Activated CD8-positive, alpha-beta T cell treated with anti-CD3 and anti-CD28 coated beads for 36 hours (primary cell): ENCODE measurements at regions not wholly inside any gene's neighbourhood (a gene's known extent, or its start where the extent isn't known, plus 50 kb on each side); places are given as distances from the start of the nearest gene placed in this dataset.

Source experiments
- ATAC-seq: fragments of 200-7000 bp; cut with Tn5 transposase; one replicate; pipeline ENCODE4 v1.10.0; 2021; ENCODE audit warnings: mild to moderate bottlenecking, moderate library complexity
- CTCF ChIA-PET: fragments of 350-600 bp; sonication (Branson Sonifier 250); formaldehyde crosslinking; loops from one replicate; lab custom pipeline; 2021; ENCODE audit warnings: antibody characterized with exemption; lab: Charles Lee
- POLR2A ChIA-PET: fragments of 350-600 bp; sonication (Branson Sonifier 250); formaldehyde crosslinking; loops from one replicate; lab custom pipeline; 2021; ENCODE audit warnings: antibody characterized with exemption; lab: Charles Lee
- DNase-seq: peaks from one replicate; pipeline ENCODE4 v3.0.0-alpha.2; 2020
- H3K27ac Mint-ChIP-seq: one replicate; pipeline ENCODE4 v1.8.0; 2021; ENCODE audit warnings: mild to moderate bottlenecking, mixed read lengths
- H3K27me3 Mint-ChIP-seq: one replicate; pipeline ENCODE4 v1.8.0; 2021; ENCODE audit warnings: mixed read lengths
- H3K36me3 Mint-ChIP-seq: one replicate; pipeline ENCODE4 v1.8.0; 2021; ENCODE audit warnings: low read depth, mixed read lengths
- H3K4me1 Mint-ChIP-seq: one replicate; pipeline ENCODE4 v1.8.0; 2021; ENCODE audit warnings: low read depth, mixed read lengths
- H3K4me3 Mint-ChIP-seq: one replicate; pipeline ENCODE4 v1.8.0; 2021; ENCODE audit warnings: mild to moderate bottlenecking, moderate library complexity, mixed read lengths
- H3K9me3 Mint-ChIP-seq: one replicate; pipeline ENCODE4 v1.8.0; 2021; ENCODE audit warnings: mixed read lengths
- intact Hi-C: fragments of 100-400 bp; cut with micrococcal nuclease; formaldehyde crosslinking; loops from one replicate; pipeline ENCODE4 v1.10.0; 2022
- TF ChIP-seq, protein P1 (sequence below): fragments of 200-600 bp; IDR thresholded peaks from one replicate; pipeline ENCODE4 v1.8.0; 2022; ENCODE audit warnings: antibody characterized with exemption, mild to moderate bottlenecking

DNA sequence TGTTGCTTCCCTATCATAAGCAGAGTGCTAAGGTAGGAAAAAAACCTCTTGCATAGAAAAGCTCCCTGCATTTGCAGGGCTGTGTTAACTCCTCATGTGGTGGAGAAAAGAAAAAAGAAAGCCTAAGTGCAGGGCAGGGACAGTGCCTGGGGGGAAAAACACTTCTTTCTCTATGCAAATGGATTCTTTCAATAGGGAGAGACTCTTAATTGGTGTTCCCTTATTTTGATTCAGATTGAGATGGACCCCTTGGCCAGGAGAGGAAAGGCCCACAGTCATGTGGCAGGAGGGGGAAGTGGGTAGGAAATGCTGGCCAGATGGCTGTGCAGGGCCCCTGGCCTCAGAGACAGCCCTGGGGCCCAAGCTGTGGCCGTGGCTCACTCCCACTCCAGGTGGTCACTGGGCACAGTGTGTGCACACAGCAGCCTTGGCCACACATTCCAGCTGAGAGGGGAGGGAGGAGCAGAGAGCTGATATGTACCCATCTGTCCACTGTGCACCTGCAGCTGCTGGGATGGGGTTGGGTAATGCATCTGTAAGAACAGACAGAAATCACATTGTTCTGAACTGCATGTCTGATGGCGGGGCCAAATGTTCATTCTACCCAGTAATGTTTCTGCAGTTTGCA is 410.4 kb downstream of the DSC3 start:
- intact Hi-C loops = no loop called here
- ChIA-PET POLR2A (no interaction called here), CTCF (no interaction called here)
- no peaks in the 10 kb centered on the region for H3K36me3 Mint-ChIP-seq
- no peak overlapping the region for H3K4me3 Mint-ChIP-seq
- TF ChIP-seq, protein P1, sequence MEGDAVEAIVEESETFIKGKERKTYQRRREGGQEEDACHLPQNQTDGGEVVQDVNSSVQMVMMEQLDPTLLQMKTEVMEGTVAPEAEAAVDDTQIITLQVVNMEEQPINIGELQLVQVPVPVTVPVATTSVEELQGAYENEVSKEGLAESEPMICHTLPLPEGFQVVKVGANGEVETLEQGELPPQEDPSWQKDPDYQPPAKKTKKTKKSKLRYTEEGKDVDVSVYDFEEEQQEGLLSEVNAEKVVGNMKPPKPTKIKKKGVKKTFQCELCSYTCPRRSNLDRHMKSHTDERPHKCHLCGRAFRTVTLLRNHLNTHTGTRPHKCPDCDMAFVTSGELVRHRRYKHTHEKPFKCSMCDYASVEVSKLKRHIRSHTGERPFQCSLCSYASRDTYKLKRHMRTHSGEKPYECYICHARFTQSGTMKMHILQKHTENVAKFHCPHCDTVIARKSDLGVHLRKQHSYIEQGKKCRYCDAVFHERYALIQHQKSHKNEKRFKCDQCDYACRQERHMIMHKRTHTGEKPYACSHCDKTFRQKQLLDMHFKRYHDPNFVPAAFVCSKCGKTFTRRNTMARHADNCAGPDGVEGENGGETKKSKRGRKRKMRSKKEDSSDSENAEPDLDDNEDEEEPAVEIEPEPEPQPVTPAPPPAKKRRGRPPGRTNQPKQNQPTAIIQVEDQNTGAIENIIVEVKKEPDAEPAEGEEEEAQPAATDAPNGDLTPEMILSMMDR = no peak
- no peak for DNase-seq
- no peak for ATAC-seq
- H3K27me3 Mint-ChIP-seq = no peaks in the 10 kb centered on the region
- H3K4me1 Mint-ChIP-seq = no peaks in the 10 kb centered on the region
- H3K27ac Mint-ChIP-seq = no peak overlapping the region
- peaks cover 11% of the 10 kb centered on the region for H3K9me3 Mint-ChIP-seq

DNA sequence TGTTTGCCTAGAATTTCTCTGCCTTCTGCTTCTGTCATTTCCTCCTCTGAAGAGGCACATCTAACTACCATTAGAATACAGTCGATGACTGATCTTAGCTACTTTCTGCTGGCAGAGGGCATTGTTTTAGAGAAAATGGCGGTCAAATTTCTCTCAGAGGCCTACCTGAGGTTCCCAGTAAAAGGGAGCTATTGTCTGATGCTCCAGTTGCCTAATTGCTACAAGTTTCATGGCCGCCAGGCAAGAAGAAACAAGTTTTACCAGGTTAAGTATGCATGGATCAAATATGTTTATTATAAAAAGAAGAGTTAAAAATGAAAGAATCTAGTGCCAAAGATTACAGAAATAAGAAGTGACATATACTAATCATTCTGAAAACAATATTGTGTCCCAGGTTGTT is 416.6 kb downstream of the DSC3 start:
- Mint-ChIP-seq H3K27me3 (no peaks in the 10 kb centered on the region), H3K27ac (no peak overlapping the region), H3K9me3 (peaks cover 4% of the 10 kb centered on the region), H3K4me3 (no peak overlapping the region), H3K4me1 (no peaks in the 10 kb centered on the region), H3K36me3 (no peaks in the 10 kb centered on the region)
- POLR2A ChIA-PET = no interaction called here
- DNase-seq (no peak), ATAC-seq (no peak)
- CTCF ChIA-PET = no interaction called here
- intact Hi-C loops = no loop called here
- TF ChIP-seq, protein P1 = no peak

DNA sequence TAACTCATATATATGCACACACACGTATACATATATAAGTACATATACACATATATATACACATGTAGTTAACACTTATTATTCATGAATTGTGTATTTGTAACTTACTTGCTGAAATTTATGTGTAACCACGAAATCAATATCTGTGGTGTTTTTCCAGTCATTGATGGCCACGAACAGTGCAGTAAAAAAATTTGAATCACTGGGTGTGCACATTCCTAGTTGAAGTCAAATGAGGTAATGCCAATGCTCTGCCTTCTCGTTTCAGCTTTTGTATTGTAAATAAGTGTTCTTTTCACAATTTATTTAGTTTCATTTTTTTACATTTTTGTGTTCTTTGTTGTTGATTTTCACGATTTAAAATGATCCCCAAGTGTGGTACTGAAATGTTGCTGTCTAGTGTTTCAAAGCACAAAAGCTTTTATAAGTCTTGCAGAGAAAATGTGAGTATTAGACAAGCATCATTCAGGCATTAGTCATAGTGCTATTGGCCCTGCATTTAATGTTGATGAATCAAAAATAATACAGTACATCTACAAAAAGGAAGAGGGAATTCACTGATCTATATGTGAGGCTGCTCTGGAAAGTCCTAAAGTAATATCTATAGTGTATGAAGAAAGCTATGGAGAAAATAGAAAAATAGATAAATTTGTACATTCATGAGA is 419.0 kb downstream of the DSC3 start:
- ChIA-PET POLR2A (no interaction called here), CTCF (no interaction called here)
- no peak for ATAC-seq
- Mint-ChIP-seq H3K9me3 (no peaks in the 10 kb centered on the region), H3K27ac (no peak overlapping the region), H3K4me1 (no peaks in the 10 kb centered on the region), H3K27me3 (no peaks in the 10 kb centered on the region), H3K4me3 (no peak overlapping the region), H3K36me3 (no peaks in the 10 kb centered on the region)
- TF ChIP-seq, protein P1 = no peak
- intact Hi-C loops = no loop called here
- DNase-seq = no peak

DNA sequence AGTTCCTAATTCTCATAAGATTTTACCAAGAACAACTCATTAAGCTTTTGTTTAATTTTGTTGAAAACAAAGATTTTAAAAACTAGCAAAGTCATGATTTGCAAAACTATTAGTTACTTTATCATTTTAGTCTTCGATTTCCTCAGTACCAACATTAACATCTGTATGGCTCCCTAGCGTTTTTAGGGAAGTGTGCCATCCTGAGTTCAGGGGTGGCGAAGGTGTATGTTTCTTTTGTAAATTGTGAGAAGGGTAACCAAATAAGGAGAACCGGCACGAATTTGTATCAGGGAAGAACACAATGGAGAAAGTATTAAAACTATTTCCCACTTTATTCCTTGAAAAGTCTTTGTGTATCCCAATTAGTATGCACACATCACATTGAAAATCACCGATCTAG is 419.9 kb downstream of the DSC3 start:
- DNase-seq = no peak
- ChIA-PET POLR2A (no interaction called here), CTCF (no interaction called here)
- ATAC-seq = no peak
- no peaks in the 10 kb centered on the region for H3K27me3 Mint-ChIP-seq
- no peaks in the 10 kb centered on the region for H3K36me3 Mint-ChIP-seq
- H3K27ac Mint-ChIP-seq = no peak overlapping the region
- intact Hi-C loops = no loop called here
- TF ChIP-seq, protein P1 = no peak
- no peak overlapping the region for H3K4me3 Mint-ChIP-seq
- H3K9me3 Mint-ChIP-seq = no peaks in the 10 kb centered on the region
- H3K4me1 Mint-ChIP-seq = no peaks in the 10 kb centered on the region

DNA sequence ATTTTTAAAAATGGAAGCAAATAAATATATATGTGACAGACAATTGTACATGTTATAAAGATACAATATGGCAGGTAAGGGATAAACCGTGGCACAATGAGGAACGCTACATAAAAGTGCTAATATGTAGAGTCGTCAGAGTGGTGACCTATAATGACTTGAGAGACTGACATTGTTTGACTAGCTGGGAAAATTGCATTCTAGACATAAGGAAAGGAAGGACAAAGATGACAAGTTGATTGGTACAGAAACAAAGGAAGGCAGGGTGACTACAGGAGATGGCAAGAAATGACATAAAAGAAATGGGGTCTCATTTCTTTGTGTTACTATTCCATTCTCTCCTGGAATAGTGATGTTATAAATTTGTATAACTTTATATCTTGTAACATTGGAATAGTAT is 420.4 kb downstream of the DSC3 start:
- no peak for DNase-seq
- ChIA-PET POLR2A (no interaction called here), CTCF (no interaction called here)
- no peaks in the 10 kb centered on the region for H3K4me1 Mint-ChIP-seq
- H3K9me3 Mint-ChIP-seq = no peaks in the 10 kb centered on the region
- no peak overlapping the region for H3K27ac Mint-ChIP-seq
- no peaks in the 10 kb centered on the region for H3K27me3 Mint-ChIP-seq
- no peak for ATAC-seq
- H3K36me3 Mint-ChIP-seq = no peaks in the 10 kb centered on the region
- TF ChIP-seq, protein P1 = no peak
- intact Hi-C loops = no loop called here
- H3K4me3 Mint-ChIP-seq = no peak overlapping the region
